Adrenal gland (tissue), 5 donors: ENCODE measurements at regions not wholly inside any gene's neighbourhood (a gene's known extent, or its start where the extent isn't known, plus 50 kb on each side); places are given as distances from the start of the nearest gene placed in this dataset.

Experiments used
- CTCF ChIP-seq, 6 experiments: fragments of 450-650 bp in 4 of 6; fragments of 200-600 bp in 2 of 6; sonication (generic) in 1 of 6; IDR thresholded peaks; 1 replicate in 5 of 6; 2 replicates in 1 of 6; pipeline versions ENCODE4 v1.5.1 to v1.8.0; 2016 to 2021; ENCODE audit warnings: antibody characterized with exemption in 6 of 6, mild to moderate bottlenecking in 2 of 6, moderate library complexity in 1 of 6
- POLR2A ChIP-seq, 2 donors: fragments of 450-650 bp; IDR thresholded peaks; one replicate each; pipeline ENCODE4 v1.6.1; 2017; ENCODE audit warnings: antibody characterized with exemption in 2 of 2, mild to moderate bottlenecking in 2 of 2, moderate library complexity in 1 of 2
- donor health status: DM: no; HTN: no; CAD: no.

- TF ChIP-seq CTCF (IDR thresholded peaks at IDR 0.05) (no peak), POLR2A (IDR thresholded peaks at IDR 0.05) (no peak)
Observed at GRCh38 chr12:31837913-31838312, 109.1 kb upstream of the AMN1 start.
